Upper lobe of left lung (tissue), 4 donors: ENCODE measurements at regions not wholly inside any gene's neighbourhood (a gene's known extent, or its start where the extent isn't known, plus 50 kb on each side); places are given as distances from the start of the nearest gene placed in this dataset.

ENCODE experiments used
- CTCF ChIP-seq, 6 experiments: fragments of 450-650 bp in 4 of 6; fragments of 200-600 bp in 2 of 6; sonication (generic) in 2 of 6; IDR thresholded peaks; one replicate each; pipeline ENCODE4 v1.5.1; 2016 to 2019; ENCODE audit warnings: antibody characterized with exemption in 6 of 6
- EP300 ChIP-seq, 4 donors: sonication (generic); formaldehyde crosslinking; IDR thresholded peaks; one replicate each; pipeline ENCODE4 v1.5.1; 2017; ENCODE audit warnings: antibody characterized with exemption in 4 of 4, control low read depth in 2 of 4
- POLR2A ChIP-seq, 4 donors: fragments of 450-650 bp; IDR thresholded peaks; one replicate each; pipeline ENCODE4 v1.5.1; 2016 to 2017; ENCODE audit warnings: antibody characterized with exemption in 4 of 4, mild to moderate bottlenecking in 2 of 4

- TF ChIP-seq CTCF (IDR thresholded peaks at IDR 0.05) (no peak), EP300 (IDR thresholded peaks at IDR 0.05) (no peak), POLR2A (IDR thresholded peaks at IDR 0.05) (no peak)
Observed at GRCh38 chr5:166562246-166562645, 1729.2 kb upstream of the WWC1 start.
